Body of pancreas (tissue), 4 donors: ENCODE measurements at regions not wholly inside any gene's neighbourhood (a gene's known extent, or its start where the extent isn't known, plus 50 kb on each side); places are given as distances from the start of the nearest gene placed in this dataset.

ENCODE experiments used
- ATAC-seq: fragments of 150-250 bp; one replicate; pipeline ENCODE4 v1.9.1; 2016
- DNase-seq, 4 donors: peaks; one replicate each; pipeline ENCODE4 v3.0.0-alpha.2; 2019
- H3K27ac ChIP-seq, 4 donors: fragments of 200-600 bp; sonication (generic); 1 replicate in 3 of 4; 2 replicates in 1 of 4; pipeline versions ENCODE4 v1.5.1 to v1.6.1; 2016 to 2019; ENCODE audit warnings: mild to moderate bottlenecking in 1 of 4, mixed read lengths in 1 of 4, moderate library complexity in 1 of 4
- H3K27me3 ChIP-seq, 2 donors: fragments of 200-600 bp; sonication (generic); one replicate each; pipeline ENCODE4 v1.6.0; 2016; ENCODE audit warnings: mild to moderate bottlenecking in 1 of 2
- H3K36me3 ChIP-seq, 2 donors: fragments of 200-600 bp; sonication (generic); replicated peaks in 1 of 2; 2 replicates each; pipeline ENCODE4 v1.5.1; 2016; ENCODE audit warnings: low read depth in 2 of 2; ENCODE audit not compliant: insufficient read depth in 1 of 2
- H3K4me1 ChIP-seq: fragments of 200-600 bp; sonication (generic); one replicate; pipeline ENCODE4 v1.6.0; 2016
- H3K4me3 ChIP-seq, 2 donors: fragments of 200-600 bp; sonication (generic); 1 replicate in 1 of 2; 2 replicates in 1 of 2; pipeline ENCODE4 v1.5.1; 2016 to 2019
- H3K9me3 ChIP-seq, 3 donors: fragments of 200-600 bp; sonication (generic); 1 replicate in 2 of 3; 2 replicates in 1 of 3; pipeline ENCODE4 v1.5.1; 2016
- CTCF ChIP-seq, 7 experiments: fragments of 450-650 bp in 4 of 7; fragments of 200-600 bp in 3 of 7; sonication (generic) in 3 of 7; IDR thresholded peaks; one replicate each; pipeline ENCODE4 v1.5.1; 2016 to 2019; ENCODE audit warnings: antibody characterized with exemption in 7 of 7
- POLR2A ChIP-seq, 3 donors: fragments of 450-650 bp; IDR thresholded peaks; one replicate each; pipeline ENCODE4 v1.6.1; 2016; ENCODE audit warnings: antibody characterized with exemption in 3 of 3, mild to moderate bottlenecking in 2 of 3
- WGBS, 2 donors: methylation state at CpG; one replicate each; pipeline ENCODE4 v1.1.5; 2017; 5-methylcytosine and 5-hydroxymethylcytosine counted together
- intact Hi-C: fragments of 100-400 bp; cut with DNase I; formaldehyde crosslinking; loops from one replicate; pipeline ENCODE4 v1.15.1; 2023

GRCh38 chr1:4153571-4153970, 253.5 kb upstream of the C1orf174 start:
- Histone ChIP-seq H3K27me3 (no peaks in the 10 kb centered on the region), H3K4me3 (no peak overlapping the region), H3K36me3 (no peaks in the 10 kb centered on the region), H3K9me3 (no peaks in the 10 kb centered on the region), H3K27ac (no peak overlapping the region), H3K4me1 (peaks cover 8% of the 10 kb centered on the region)
- ATAC-seq (no peak), DNase-seq (no peak)
- TF ChIP-seq CTCF (IDR thresholded peaks at IDR 0.05) (no peak), POLR2A (IDR thresholded peaks at IDR 0.05) (no peak)
- WGBS, 2 donors = 91 to 94% methylated on average over 4 to 5 of the region's 5 CpGs
- intact Hi-C loops = no loop called here

GRCh38 chr1:4156241-4156973, 256.3 kb upstream of the C1orf174 start:
- WGBS, 2 donors = 53 to 68% methylated on average over 8 to 14 of the region's 14 CpGs
- DNase-seq = no peak
- TF ChIP-seq POLR2A (IDR thresholded peaks at IDR 0.05) (no peak), CTCF (IDR thresholded peaks at IDR 0.05) (no peak)
- no peak overlapping the region for H3K4me3 ChIP-seq
- H3K27me3 ChIP-seq = no peaks in the 10 kb centered on the region
- no peaks in the 10 kb centered on the region for H3K36me3 ChIP-seq
- ATAC-seq = no peak
- no peaks in the 10 kb centered on the region for H3K9me3 ChIP-seq
- peaks cover 8% of the 10 kb centered on the region for H3K4me1 ChIP-seq
- H3K27ac ChIP-seq = no peak overlapping the region
- intact Hi-C loops = no loop called here

GRCh38 chr1:4160181-4160580, 260.1 kb upstream of the C1orf174 start:
- no peak for TF ChIP-seq POLR2A (IDR thresholded peaks at IDR 0.05)
- TF ChIP-seq CTCF (IDR thresholded peaks at IDR 0.05) = no peak
- ATAC-seq = no peak
- 83 to 86% methylated on average over 7 of the region's 7 CpGs for WGBS, 2 donors

GRCh38 chr1:4161366-4162006, 261.4 kb upstream of the C1orf174 start:
- ATAC-seq (no peak), DNase-seq (no peak)
- H3K9me3 ChIP-seq = no peaks in the 10 kb centered on the region
- no peaks in the 10 kb centered on the region for H3K36me3 ChIP-seq
- no peak overlapping the region for H3K27ac ChIP-seq
- TF ChIP-seq POLR2A (IDR thresholded peaks at IDR 0.05) (no peak), CTCF (IDR thresholded peaks at IDR 0.05) (no peak)
- H3K4me3 ChIP-seq = no peak overlapping the region
- intact Hi-C loops = no loop called here
- no peaks in the 10 kb centered on the region for H3K27me3 ChIP-seq
- 59 to 64% methylated on average over 21 to 28 of the region's 29 CpGs for WGBS, 2 donors
- H3K4me1 ChIP-seq = no peaks in the 10 kb centered on the region

More at GRCh38 chr1:4160181-4160580, 260.1 kb upstream of the C1orf174 start:
- no peak overlapping the region for H3K27ac ChIP-seq
- no peak for DNase-seq
- intact Hi-C loops = no loop called here
- H3K27me3 ChIP-seq = no peaks in the 10 kb centered on the region
- no peaks in the 10 kb centered on the region for H3K36me3 ChIP-seq
- peaks cover 8% of the 10 kb centered on the region for H3K4me1 ChIP-seq
- H3K9me3 ChIP-seq = no peaks in the 10 kb centered on the region
- H3K4me3 ChIP-seq = no peak overlapping the region
